ENCODE measurements at regions not wholly inside any gene's neighbourhood (a gene's known extent, or its start where the extent isn't known, plus 50 kb on each side); places are given as distances from the start of the nearest gene placed in this dataset.

GRCh38 chr1:112797224-112797623 is 82.1 kb upstream of the PPM1J start:
- Histone ChIP-seq H3K9me3 (no peaks in the 10 kb centered on the region), H3K36me3 (no peaks in the 10 kb centered on the region), H3K27me3 (replicated peaks; ENCODE audit: insufficient read depth) (no peaks in the 10 kb centered on the region), H3K4me3 (no peak overlapping the region), H3K27ac (no peak overlapping the region), H3K4me1 (replicated peaks) (no peaks in the 10 kb centered on the region)
- intact Hi-C loops (cut with DNase I): no loop called here
- no peak for DNase-seq (ENCODE audit: low spot score)
- TF ChIP-seq, protein P1, sequence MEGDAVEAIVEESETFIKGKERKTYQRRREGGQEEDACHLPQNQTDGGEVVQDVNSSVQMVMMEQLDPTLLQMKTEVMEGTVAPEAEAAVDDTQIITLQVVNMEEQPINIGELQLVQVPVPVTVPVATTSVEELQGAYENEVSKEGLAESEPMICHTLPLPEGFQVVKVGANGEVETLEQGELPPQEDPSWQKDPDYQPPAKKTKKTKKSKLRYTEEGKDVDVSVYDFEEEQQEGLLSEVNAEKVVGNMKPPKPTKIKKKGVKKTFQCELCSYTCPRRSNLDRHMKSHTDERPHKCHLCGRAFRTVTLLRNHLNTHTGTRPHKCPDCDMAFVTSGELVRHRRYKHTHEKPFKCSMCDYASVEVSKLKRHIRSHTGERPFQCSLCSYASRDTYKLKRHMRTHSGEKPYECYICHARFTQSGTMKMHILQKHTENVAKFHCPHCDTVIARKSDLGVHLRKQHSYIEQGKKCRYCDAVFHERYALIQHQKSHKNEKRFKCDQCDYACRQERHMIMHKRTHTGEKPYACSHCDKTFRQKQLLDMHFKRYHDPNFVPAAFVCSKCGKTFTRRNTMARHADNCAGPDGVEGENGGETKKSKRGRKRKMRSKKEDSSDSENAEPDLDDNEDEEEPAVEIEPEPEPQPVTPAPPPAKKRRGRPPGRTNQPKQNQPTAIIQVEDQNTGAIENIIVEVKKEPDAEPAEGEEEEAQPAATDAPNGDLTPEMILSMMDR (IDR thresholded peaks at IDR 0.05): no peak
- TF ChIP-seq POLR2AphosphoS5 (IDR thresholded peaks at IDR 0.05) (no peak), POLR2A (IDR thresholded peaks at IDR 0.05) (no peak)
- 86% methylated on average over 2 of the region's 2 CpGs for WGBS

DNA sequence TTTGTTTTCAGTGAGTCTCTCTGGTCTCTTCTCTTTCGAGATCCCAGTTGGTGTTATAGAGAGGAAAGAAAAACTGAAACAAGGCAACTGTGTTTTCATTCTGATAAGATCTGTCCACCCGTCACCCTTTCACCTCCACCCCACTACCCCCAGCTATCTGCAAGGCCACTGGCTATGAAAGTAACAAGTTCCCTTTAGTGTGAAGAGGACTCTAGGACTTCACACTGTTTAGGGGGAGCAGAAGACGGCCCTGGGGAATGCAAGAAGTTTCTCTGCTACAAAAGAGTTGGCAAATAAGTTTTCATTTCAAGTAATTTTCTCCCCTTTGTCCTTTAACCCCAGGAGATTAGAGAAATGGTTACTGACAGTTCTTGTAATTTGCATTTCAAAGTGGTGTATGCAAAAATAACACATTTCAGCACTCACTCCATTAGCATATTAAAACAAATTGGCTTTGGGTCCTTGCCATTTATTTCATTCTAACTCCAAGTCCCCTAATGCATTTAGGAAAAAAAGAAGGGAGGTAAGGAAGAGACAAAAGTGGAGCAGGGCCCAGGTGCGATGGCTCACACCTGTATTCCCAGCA is 79.6 kb upstream of the PPM1J start:
- DNase-seq (ENCODE audit: low spot score): no peak
- TF ChIP-seq POLR2A (IDR thresholded peaks at IDR 0.05) (no peak), POLR2AphosphoS5 (IDR thresholded peaks at IDR 0.05) (no peak)
- TF ChIP-seq, protein P1 (IDR thresholded peaks at IDR 0.05): no peak
- Histone ChIP-seq H3K9me3 (no peaks in the 10 kb centered on the region), H3K27me3 (replicated peaks; ENCODE audit: insufficient read depth) (no peaks in the 10 kb centered on the region), H3K4me3 (no peak overlapping the region), H3K4me1 (replicated peaks) (no peaks in the 10 kb centered on the region), H3K36me3 (no peaks in the 10 kb centered on the region), H3K27ac (no peak overlapping the region)
- 91% methylated on average over 4 of the region's 4 CpGs for WGBS
- intact Hi-C loops (cut with DNase I): no loop called here

DNA sequence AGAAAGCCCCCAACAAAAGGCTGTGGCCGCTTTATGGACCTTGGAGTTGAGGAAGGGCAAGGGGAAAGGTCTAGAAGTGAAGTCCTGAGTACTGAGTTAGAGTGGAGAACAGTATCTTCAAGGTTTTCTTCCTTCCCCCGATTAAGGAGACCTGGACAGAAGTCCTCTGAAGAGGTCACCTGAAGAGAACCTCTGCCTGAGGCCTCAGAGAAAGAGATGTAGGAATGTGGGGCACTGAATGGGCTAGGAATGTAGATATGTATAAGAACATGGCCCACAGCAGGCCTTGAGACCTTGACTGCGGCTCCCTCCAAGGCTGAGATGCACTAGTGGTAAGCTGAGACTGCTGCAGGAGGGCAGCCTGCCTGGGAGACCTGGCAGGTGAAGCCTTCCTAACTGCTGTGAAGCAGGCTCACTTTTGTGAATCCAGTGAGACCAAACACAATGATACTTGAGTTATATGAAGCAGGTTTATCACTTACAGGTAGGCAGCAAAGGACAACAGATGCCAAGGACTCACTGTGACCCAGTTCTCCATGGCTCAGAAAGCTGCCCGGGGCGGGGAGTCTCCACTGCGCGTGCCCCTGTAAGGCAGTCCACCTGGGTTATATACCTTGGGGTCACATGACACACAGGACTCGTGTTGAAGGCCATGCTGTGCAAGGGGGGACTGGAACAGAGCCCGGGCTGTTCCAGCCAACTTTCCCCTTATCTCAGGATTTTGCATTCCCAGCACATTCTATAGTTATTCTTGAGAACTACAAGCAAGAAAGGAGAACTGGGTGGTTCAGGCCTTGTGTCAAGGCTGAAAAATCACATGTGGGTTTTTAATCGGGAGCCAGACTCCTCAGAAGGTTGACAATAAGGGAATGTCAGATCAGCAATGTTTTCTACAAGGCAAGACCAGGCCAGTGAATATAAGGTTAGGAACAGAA is 78.8 kb upstream of the PPM1J start:
- TF ChIP-seq, protein P1 (IDR thresholded peaks at IDR 0.05): no peak
- TF ChIP-seq POLR2AphosphoS5 (IDR thresholded peaks at IDR 0.05) (no peak), POLR2A (IDR thresholded peaks at IDR 0.05) (no peak)
- Histone ChIP-seq H3K36me3 (no peaks in the 10 kb centered on the region), H3K27ac (no peak overlapping the region), H3K4me1 (replicated peaks) (no peaks in the 10 kb centered on the region), H3K4me3 (no peak overlapping the region), H3K27me3 (replicated peaks; ENCODE audit: insufficient read depth) (no peaks in the 10 kb centered on the region), H3K9me3 (no peaks in the 10 kb centered on the region)
- WGBS: 78% methylated on average over 10 of the region's 10 CpGs
- DNase-seq (ENCODE audit: low spot score): no peak
- intact Hi-C loops (cut with DNase I): no loop called here

- H3K36me3 ChIP-seq: no peaks in the 10 kb centered on the region
- no peaks in the 10 kb centered on the region for H3K9me3 ChIP-seq
- 53% methylated on average over 3 of the region's 3 CpGs for WGBS
- H3K4me1 ChIP-seq (replicated peaks): no peaks in the 10 kb centered on the region
- H3K27ac ChIP-seq: no peak overlapping the region
- no peak overlapping the region for H3K4me3 ChIP-seq
- H3K27me3 ChIP-seq (replicated peaks; ENCODE audit: insufficient read depth): no peaks in the 10 kb centered on the region
- TF ChIP-seq POLR2A (IDR thresholded peaks at IDR 0.05) (no peak), POLR2AphosphoS5 (IDR thresholded peaks at IDR 0.05) (no peak)
- TF ChIP-seq, protein P1 (IDR thresholded peaks at IDR 0.05): no peak
- intact Hi-C loops (cut with DNase I): no loop called here
- DNase-seq (ENCODE audit: low spot score): no peak
These were observed 76.6 kb upstream of the PPM1J start for GRCh38 chr1:112791723-112792104.
